PC-3 (cell line): ENCODE measurements at regions not wholly inside any gene's neighbourhood (a gene's known extent, or its start where the extent isn't known, plus 50 kb on each side); places are given as distances from the start of the nearest gene placed in this dataset.
A peak's percentile ranks its signal among the peaks of the same experiment; 100 is the strongest.

Source experiments
- ATAC-seq: fragments of 200-7000 bp; cut with Tn5 transposase; 2 replicates; pipeline ENCODE4 v1.9.1; 2020; ENCODE audit warnings: mild to moderate bottlenecking, moderate library complexity
- BruUV-seq: library from RNA; stranded (reverse); fragments of 400-500 nt; replicated peaks from 2 replicates; lab custom pipeline; 2021; lab: Mats Ljungman, UMichigan
- CTCF ChIA-PET: fragments of 300-600 bp; sonication (Branson Sonifier 250); formaldehyde crosslinking; loops from one replicate; lab custom pipeline; 2022; ENCODE audit warnings: antibody characterized with exemption; lab: Charles Lee
- POLR2A ChIA-PET: fragments of 300-600 bp; sonication (Branson Sonifier 250); formaldehyde crosslinking; loops from one replicate; lab custom pipeline; 2022; ENCODE audit warnings: antibody characterized with exemption; ENCODE audit not compliant: unreplicated experiment; lab: Charles Lee
- DNase-seq: peaks from one replicate; pipeline ENCODE4 v3.0.0-alpha.2; 2015
- H2AFZ ChIP-seq: fragments of 300-600 bp; sonication (generic); 2 replicates; pipeline ENCODE4 v1.6.0; 2016; ENCODE audit warnings: antibody characterized with exemption, low read length
- H3F3A ChIP-seq: fragments of 300-600 bp; sonication (generic); one replicate; pipeline ENCODE4 v1.6.0; 2017; ENCODE audit warnings: antibody characterized with exemption, low read length, control low read depth, mild to moderate bottlenecking; ENCODE audit not compliant: unreplicated experiment
- H3K27ac ChIP-seq: fragments of 300-600 bp; sonication (generic); 2 replicates; pipeline ENCODE4 v1.5.1; 2016; ENCODE audit warnings: mild to moderate bottlenecking, low read length
- H3K27me3 ChIP-seq: fragments of 300-600 bp; sonication (generic); 2 replicates; pipeline ENCODE4 v1.6.1; 2016; ENCODE audit warnings: low read length, mixed read lengths
- H3K36me3 ChIP-seq: fragments of 300-600 bp; sonication (generic); 2 replicates; pipeline ENCODE4 v1.6.1; 2016; ENCODE audit warnings: low read depth, mixed run types, low read length, mixed read lengths
- H3K4me1 ChIP-seq: fragments of 300-600 bp; sonication (generic); 2 replicates; pipeline ENCODE4 v1.5.1; 2016; ENCODE audit warnings: low read length; ENCODE audit not compliant: insufficient read depth
- H3K4me2 ChIP-seq: fragments of 300-600 bp; sonication (generic); 2 replicates; pipeline ENCODE4 v1.6.0; 2016; ENCODE audit warnings: low read length
- H3K4me3 ChIP-seq: fragments of 300-600 bp; sonication (generic); 2 replicates; pipeline ENCODE4 v1.5.1; 2016; ENCODE audit warnings: mild to moderate bottlenecking, low read length, mixed read lengths
- H3K79me2 ChIP-seq: fragments of 300-600 bp; sonication (generic); 2 replicates; pipeline ENCODE4 v1.6.1; 2017; ENCODE audit warnings: low read length, mixed read lengths
- H3K9ac ChIP-seq: fragments of 300-600 bp; sonication (generic); 2 replicates; pipeline ENCODE4 v1.6.0; 2016; ENCODE audit warnings: mild to moderate bottlenecking, low read length
- H3K9me2 ChIP-seq: fragments of 300-600 bp; sonication (generic); replicated peaks from 2 replicates; pipeline ENCODE4 v1.6.1; 2016; ENCODE audit warnings: mixed run types, low read length, mixed read lengths
- H3K9me3 ChIP-seq: fragments of 300-600 bp; sonication (generic); 2 replicates; pipeline ENCODE4 v1.6.1; 2016; ENCODE audit warnings: low read length, mixed read lengths
- H4K20me1 ChIP-seq: fragments of 300-600 bp; sonication (generic); 2 replicates; pipeline ENCODE4 v1.6.1; 2016; ENCODE audit warnings: low read length, mixed read lengths
- CTCF ChIP-seq: fragments of 300-600 bp; sonication (generic); conservative IDR thresholded peaks from 2 replicates; pipeline ENCODE4 v1.5.1; 2017; ENCODE audit warnings: antibody characterized with exemption, low read depth, mild to moderate bottlenecking, low read length
- EZH2 ChIP-seq: fragments of 300-600 bp; sonication (generic); IDR thresholded peaks from one replicate; pipeline ENCODE4 v1.6.1; 2017; ENCODE audit warnings: antibody characterized with exemption, mild to moderate bottlenecking, low read length; ENCODE audit not compliant: unreplicated experiment
- EZH2phosphoT487 ChIP-seq: fragments of 300-600 bp; sonication (generic); IDR thresholded peaks from 2 replicates; pipeline ENCODE4 v1.6.1; 2018; ENCODE audit warnings: mild to moderate bottlenecking, antibody characterized with exemption, low read length, borderline replicate concordance
- intact Hi-C: fragments of 100-400 bp; cut with micrococcal nuclease; formaldehyde crosslinking; loops from 2 replicates; pipeline ENCODE4 v1.9.0; 2023

- H3K9me2 ChIP-seq: no peaks in the 10 kb centered on the region
- H3F3A ChIP-seq: no peaks in the 10 kb centered on the region
- TF ChIP-seq EZH2 (no peak), CTCF (peak; percentile 56)
- DNase-seq (peak; percentile 72), ATAC-seq (peak; percentile 72)
- no peaks in the 10 kb centered on the region for H3K4me1 ChIP-seq
- intact Hi-C loops: no loop called here
- BruUV-seq: no TSS peak
- H3K9me3 ChIP-seq: peaks cover 7% of the 10 kb centered on the region; the same call in 1 of the 2 replicates
- no peaks in the 10 kb centered on the region for H4K20me1 ChIP-seq
- peaks cover 40% of the 10 kb centered on the region for H3K27me3 ChIP-seq
- ChIA-PET POLR2A (no interaction called here), CTCF (interaction anchor here (0.7 kb wide), 1 partner anchor 12 kb away, joined by 4 read pairs; no protein-coding TSS in a partner anchor)
- H3K36me3 ChIP-seq: no peaks in the 10 kb centered on the region
- no peak overlapping the region for H3K4me2 ChIP-seq
- no peak overlapping the region for H3K27ac ChIP-seq
- no peak overlapping the region for H3K9ac ChIP-seq
- H3K4me3 ChIP-seq: no peak overlapping the region
- H2AFZ ChIP-seq: no peak overlapping the region
- no peaks in the 10 kb centered on the region for H3K79me2 ChIP-seq
Measured at GRCh38 chr6:30411515-30412207, 66.7 kb downstream of the RPP21 start.

- TF ChIP-seq EZH2: no peak
- no peak for TF ChIP-seq EZH2phosphoT487
- TF ChIP-seq CTCF: no peak
- ATAC-seq (no peak), DNase-seq (no peak)
- H3K27ac ChIP-seq: no peak overlapping the region
- H3K9ac ChIP-seq: no peak overlapping the region
- peaks cover 54% of the 10 kb centered on the region for H3K27me3 ChIP-seq
- H3K4me3 ChIP-seq: no peak overlapping the region
- BruUV-seq: no TSS peak
- no peaks in the 10 kb centered on the region for H4K20me1 ChIP-seq
- no peaks in the 10 kb centered on the region for H3K79me2 ChIP-seq
- no peaks in the 10 kb centered on the region for H3K9me3 ChIP-seq
- ChIA-PET POLR2A (no interaction called here), CTCF (no interaction called here)
- no peaks in the 10 kb centered on the region for H3K4me1 ChIP-seq
- intact Hi-C loops: no loop called here
- no peaks in the 10 kb centered on the region for H3K9me2 ChIP-seq
- no peak overlapping the region for H2AFZ ChIP-seq
- H3K4me2 ChIP-seq: no peak overlapping the region
- H3F3A ChIP-seq: no peaks in the 10 kb centered on the region
- H3K36me3 ChIP-seq: no peaks in the 10 kb centered on the region
Measured at GRCh38 chr6:30418448-30418847, 70.9 kb upstream of the HLA-E start.

- intact Hi-C loops: no loop called here
- TF ChIP-seq CTCF (no peak), EZH2phosphoT487 (no peak), EZH2 (no peak)
- H3K9me2 ChIP-seq: no peaks in the 10 kb centered on the region
- H3K9ac ChIP-seq: no peak overlapping the region
- no peak for DNase-seq
- no peaks in the 10 kb centered on the region for H3K4me1 ChIP-seq
- H3K9me3 ChIP-seq: no peaks in the 10 kb centered on the region
- CTCF ChIA-PET: no interaction called here
- H3K79me2 ChIP-seq: no peaks in the 10 kb centered on the region
- H3K4me3 ChIP-seq: no peak overlapping the region
- no peak overlapping the region for H3K27ac ChIP-seq
- no TSS peak for BruUV-seq
- no peak overlapping the region for H2AFZ ChIP-seq
- POLR2A ChIA-PET: no interaction called here
- no peak overlapping the region for H3K4me2 ChIP-seq
- H4K20me1 ChIP-seq: no peaks in the 10 kb centered on the region
- no peak for ATAC-seq
- H3F3A ChIP-seq: no peaks in the 10 kb centered on the region
- H3K27me3 ChIP-seq: peaks cover 41% of the 10 kb centered on the region
- no peaks in the 10 kb centered on the region for H3K36me3 ChIP-seq
Measured at GRCh38 chr6:30424549-30424948, 64.8 kb upstream of the HLA-E start.
